Activated CD8-positive, alpha-beta memory T cell treated with anti-CD3 and anti-CD28 coated beads, Interleukin-2, amount 10 ng/mL, durations not matched to agents 7 days and 5 days (primary cell): ENCODE measurements at regions not wholly inside any gene's neighbourhood (a gene's known extent, or its start where the extent isn't known, plus 50 kb on each side); places are given as distances from the start of the nearest gene placed in this dataset.

ENCODE experiments used
- ATAC-seq: fragments of 150-1000 bp; cut with Tn5 transposase; one replicate; pipeline ENCODE4 v1.10.0; 2021; ENCODE audit warnings: moderate library complexity
- CTCF ChIA-PET: fragments of 350-600 bp; sonication (Branson Sonifier 250); formaldehyde crosslinking; loops from one replicate; lab custom pipeline; 2021; ENCODE audit warnings: antibody characterized with exemption; lab: Charles Lee
- DNase-seq: peaks from one replicate; pipeline ENCODE4 v3.0.0-alpha.2; 2020
- H3K27ac Mint-ChIP-seq: one replicate; pipeline ENCODE4 v1.8.0; 2021; ENCODE audit warnings: mild to moderate bottlenecking, mixed read lengths
- H3K27me3 Mint-ChIP-seq: one replicate; pipeline ENCODE4 v1.8.0; 2021; ENCODE audit warnings: mixed read lengths
- H3K36me3 Mint-ChIP-seq: one replicate; pipeline ENCODE4 v1.8.0; 2021; ENCODE audit warnings: mild to moderate bottlenecking, mixed read lengths
- H3K4me1 Mint-ChIP-seq: one replicate; pipeline ENCODE4 v1.8.0; 2021; ENCODE audit warnings: mixed read lengths
- H3K4me3 Mint-ChIP-seq: one replicate; pipeline ENCODE4 v1.8.0; 2021; ENCODE audit warnings: mild to moderate bottlenecking, moderate library complexity, mixed read lengths
- H3K9me3 Mint-ChIP-seq: one replicate; pipeline ENCODE4 v1.8.0; 2022; ENCODE audit warnings: low read depth, mixed read lengths

- Mint-ChIP-seq H3K4me3 (no peak overlapping the region), H3K9me3 (peaks cover 12% of the 10 kb centered on the region), H3K27ac (no peak overlapping the region), H3K27me3 (no peaks in the 10 kb centered on the region), H3K4me1 (no peaks in the 10 kb centered on the region), H3K36me3 (no peaks in the 10 kb centered on the region)
- DNase-seq (no peak), ATAC-seq (no peak)
- CTCF ChIA-PET = no interaction called here
Measured at GRCh38 chr10:9719246-9719645, 1298.4 kb upstream of the CELF2 start.

GRCh38 chr10:9733766-9734165, 1283.9 kb upstream of the CELF2 start:
- Mint-ChIP-seq H3K36me3 (no peaks in the 10 kb centered on the region), H3K4me1 (no peaks in the 10 kb centered on the region), H3K4me3 (no peak overlapping the region), H3K27me3 (no peaks in the 10 kb centered on the region), H3K27ac (no peak overlapping the region), H3K9me3 (peaks cover 6% of the 10 kb centered on the region)
- no peak for DNase-seq
- no peak for ATAC-seq
- CTCF ChIA-PET = no interaction called here

GRCh38 chr10:9734218-9734617, 1283.5 kb upstream of the CELF2 start:
- Mint-ChIP-seq H3K4me1 (no peaks in the 10 kb centered on the region), H3K27me3 (no peaks in the 10 kb centered on the region), H3K9me3 (peaks cover 3% of the 10 kb centered on the region), H3K27ac (no peak overlapping the region), H3K36me3 (no peaks in the 10 kb centered on the region), H3K4me3 (no peak overlapping the region)
- DNase-seq = no peak
- ATAC-seq = no peak
- CTCF ChIA-PET = no interaction called here

DNA sequence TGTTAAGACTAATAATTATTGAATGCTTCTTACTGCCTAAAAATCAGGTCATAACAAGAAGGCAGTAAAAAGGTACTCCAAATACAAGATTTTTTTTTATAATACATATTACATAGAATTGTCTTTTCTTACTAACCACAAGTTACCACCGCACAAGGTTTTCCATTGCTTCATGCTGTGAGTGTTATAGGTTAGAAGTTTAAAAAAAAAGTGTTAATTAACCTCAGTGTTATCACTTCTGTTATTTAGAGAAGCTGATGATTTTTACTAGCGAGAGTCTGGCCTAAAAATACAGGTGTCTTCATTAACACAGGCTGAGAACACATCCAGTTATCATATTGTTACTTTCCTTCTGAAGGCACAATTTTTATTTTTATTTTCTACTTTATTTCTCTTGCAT, 1281.9 kb upstream of the CELF2 start:
- H3K27me3 Mint-ChIP-seq = no peaks in the 10 kb centered on the region
- peaks cover 6% of the 10 kb centered on the region for H3K9me3 Mint-ChIP-seq
- H3K27ac Mint-ChIP-seq = no peak overlapping the region
- DNase-seq = no peak
- H3K4me1 Mint-ChIP-seq = no peaks in the 10 kb centered on the region
- CTCF ChIA-PET = no interaction called here
- no peak overlapping the region for H3K4me3 Mint-ChIP-seq
- ATAC-seq = no peak
- no peaks in the 10 kb centered on the region for H3K36me3 Mint-ChIP-seq

DNA sequence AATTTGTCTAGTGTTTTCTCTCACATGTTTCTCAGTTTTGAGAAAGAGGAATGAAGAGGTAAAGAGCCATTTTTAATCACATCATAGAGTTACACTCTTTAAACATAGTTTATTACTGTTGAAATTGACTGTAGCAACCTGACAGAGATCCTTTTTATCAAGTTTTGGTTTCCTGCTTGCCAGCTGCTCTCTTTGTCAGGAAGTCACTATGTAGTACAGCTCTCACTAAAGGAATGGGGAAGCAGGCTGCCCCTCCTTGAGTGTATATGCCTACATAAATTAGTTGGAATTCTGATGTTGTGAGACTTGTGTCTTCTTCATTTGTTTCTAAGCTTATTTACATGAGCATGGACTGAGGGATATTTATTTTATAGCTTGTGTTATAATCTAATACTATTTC, 1274.0 kb upstream of the CELF2 start:
- Mint-ChIP-seq H3K27me3 (no peaks in the 10 kb centered on the region), H3K9me3 (peaks cover 7% of the 10 kb centered on the region), H3K4me1 (no peaks in the 10 kb centered on the region), H3K27ac (no peak overlapping the region), H3K4me3 (no peak overlapping the region), H3K36me3 (no peaks in the 10 kb centered on the region)
- no peak for DNase-seq
- CTCF ChIA-PET = no interaction called here
- ATAC-seq = no peak

DNA sequence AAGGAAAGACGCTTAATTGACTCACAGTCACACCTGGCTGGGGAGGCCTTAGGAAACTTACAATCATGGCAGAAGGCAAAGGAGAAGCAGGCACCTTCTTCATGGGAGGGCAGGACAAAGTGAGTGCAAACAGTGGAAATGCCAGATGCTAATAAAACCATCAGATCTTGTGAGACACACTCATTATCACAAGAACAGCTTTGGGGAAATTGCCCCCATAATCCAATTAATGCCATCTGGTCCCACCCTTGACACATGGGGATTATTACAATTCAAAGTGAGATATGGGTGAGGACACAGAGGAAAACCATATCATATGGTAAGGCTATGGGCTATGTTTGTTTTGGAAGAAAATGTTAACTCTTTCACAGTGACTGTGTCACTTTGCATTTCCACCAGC, 1272.5 kb upstream of the CELF2 start:
- Mint-ChIP-seq H3K9me3 (peaks cover 4% of the 10 kb centered on the region), H3K27ac (no peak overlapping the region), H3K27me3 (no peaks in the 10 kb centered on the region), H3K4me1 (no peaks in the 10 kb centered on the region), H3K36me3 (no peaks in the 10 kb centered on the region), H3K4me3 (no peak overlapping the region)
- CTCF ChIA-PET = no interaction called here
- no peak for ATAC-seq
- no peak for DNase-seq

GRCh38 chr10:9757176-9757575, 1260.5 kb upstream of the CELF2 start:
- no peak for ATAC-seq
- no peak for DNase-seq
- no peaks in the 10 kb centered on the region for H3K36me3 Mint-ChIP-seq
- H3K4me3 Mint-ChIP-seq = no peak overlapping the region
- H3K27ac Mint-ChIP-seq = no peak overlapping the region
- H3K27me3 Mint-ChIP-seq = no peaks in the 10 kb centered on the region
- no peaks in the 10 kb centered on the region for H3K4me1 Mint-ChIP-seq
- H3K9me3 Mint-ChIP-seq = peaks cover 2% of the 10 kb centered on the region
- CTCF ChIA-PET = no interaction called here

DNA sequence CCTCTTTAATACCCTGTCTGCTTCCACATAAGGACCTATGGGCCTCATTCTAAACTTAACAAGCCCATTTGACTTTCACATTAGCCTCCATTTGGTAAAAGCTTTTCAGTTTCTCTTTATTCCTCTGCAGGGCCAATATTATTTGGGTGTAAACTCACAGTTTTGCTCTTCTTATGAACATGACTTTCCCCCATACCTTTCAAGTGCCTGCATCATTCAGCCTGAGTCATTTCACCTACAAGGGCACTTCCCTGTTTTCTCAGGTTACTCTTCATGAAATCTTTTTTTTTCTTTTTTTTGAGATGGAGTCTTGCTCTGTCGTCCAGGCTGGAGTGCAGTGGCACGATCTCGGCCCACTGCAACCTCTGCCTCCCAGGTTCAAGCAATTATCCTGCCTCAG, 1258.1 kb upstream of the CELF2 start:
- DNase-seq (no peak), ATAC-seq (no peak)
- CTCF ChIA-PET = no interaction called here
- no peaks in the 10 kb centered on the region for H3K36me3 Mint-ChIP-seq
- H3K4me1 Mint-ChIP-seq = no peaks in the 10 kb centered on the region
- H3K4me3 Mint-ChIP-seq = no peak overlapping the region
- H3K9me3 Mint-ChIP-seq = peaks cover 2% of the 10 kb centered on the region
- no peaks in the 10 kb centered on the region for H3K27me3 Mint-ChIP-seq
- no peak overlapping the region for H3K27ac Mint-ChIP-seq

DNA sequence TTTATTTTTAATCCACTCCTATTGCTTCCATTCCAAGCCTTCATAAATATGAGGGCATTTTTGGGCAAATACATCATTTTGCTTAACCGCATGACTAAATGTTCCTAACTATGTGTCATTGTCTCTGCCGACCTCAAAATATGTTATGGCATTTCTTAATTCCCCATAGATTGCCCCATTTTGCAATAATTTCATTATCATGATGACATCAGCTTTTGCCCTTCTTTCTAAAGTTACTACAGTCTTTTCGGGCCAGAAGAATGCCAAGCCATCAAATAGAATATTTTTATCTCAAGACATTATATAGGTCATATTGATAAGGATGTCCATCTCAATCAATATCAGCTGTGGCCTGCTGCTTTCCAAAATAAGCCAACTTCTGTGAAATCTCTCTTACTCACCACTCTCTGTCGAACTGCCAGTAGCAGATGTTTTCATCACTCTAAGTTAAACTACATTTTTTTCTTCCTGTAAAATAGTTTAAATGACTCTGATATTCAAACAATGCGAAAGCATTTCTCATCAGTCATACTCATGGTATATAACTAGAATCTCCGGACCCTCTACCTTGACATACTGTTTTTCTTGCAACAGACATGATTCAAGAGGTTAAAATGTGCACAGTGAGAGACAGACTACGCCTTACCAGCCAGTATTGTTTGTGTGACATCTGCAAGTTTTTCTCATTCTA, 1254.6 kb upstream of the CELF2 start:
- ATAC-seq = no peak

DNA sequence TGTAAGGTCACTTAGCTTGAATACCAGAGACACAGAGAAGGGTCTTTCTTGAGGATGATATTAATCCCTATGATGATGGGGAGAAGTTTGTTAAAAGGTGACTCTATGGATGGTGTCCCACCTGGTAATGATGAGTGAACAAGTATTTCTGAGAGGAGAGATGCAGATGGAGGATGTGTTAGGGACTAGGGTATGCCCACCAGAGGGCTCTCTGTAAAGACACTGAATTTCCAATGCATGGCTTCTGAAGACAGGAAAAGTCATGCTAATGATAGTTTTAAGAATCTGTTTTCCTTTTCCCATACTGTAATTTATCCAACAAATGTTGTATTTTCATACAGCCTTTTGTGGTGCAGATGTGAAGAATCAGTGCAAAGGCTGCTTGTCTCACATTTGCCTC, 1250.9 kb upstream of the CELF2 start:
- no peak for ATAC-seq
- Mint-ChIP-seq H3K36me3 (no peaks in the 10 kb centered on the region), H3K4me1 (no peaks in the 10 kb centered on the region), H3K27ac (no peak overlapping the region), H3K27me3 (no peaks in the 10 kb centered on the region), H3K9me3 (peaks cover 2% of the 10 kb centered on the region), H3K4me3 (no peak overlapping the region)
- CTCF ChIA-PET = no interaction called here
- no peak for DNase-seq

More for the DNA sequence above, 1254.6 kb upstream of the CELF2 start:
- Mint-ChIP-seq H3K4me3 (no peak overlapping the region), H3K36me3 (no peaks in the 10 kb centered on the region), H3K4me1 (no peaks in the 10 kb centered on the region), H3K27ac (no peak overlapping the region), H3K9me3 (peaks cover 2% of the 10 kb centered on the region), H3K27me3 (no peaks in the 10 kb centered on the region)
- no peak for DNase-seq
- CTCF ChIA-PET = no interaction called here

DNA sequence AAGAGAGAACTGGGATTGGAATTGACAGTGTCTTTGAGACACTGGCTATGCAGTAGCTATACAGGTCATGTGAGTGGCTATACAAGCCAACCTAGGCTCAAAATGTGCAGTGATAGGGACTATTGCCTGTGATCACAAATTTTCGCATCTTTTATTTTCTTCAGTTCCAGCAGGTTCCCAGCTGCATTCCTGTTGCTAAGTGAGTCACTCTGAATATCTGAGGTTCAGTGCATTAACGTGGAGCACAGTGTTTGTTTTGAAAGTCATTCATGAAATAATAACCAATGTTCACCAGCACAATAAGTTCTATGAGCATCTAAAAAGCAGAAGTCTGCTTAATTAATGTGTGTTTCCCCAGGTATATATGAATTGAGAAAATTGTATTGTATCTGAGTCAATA, 1236.0 kb upstream of the CELF2 start:
- CTCF ChIA-PET = no interaction called here
- Mint-ChIP-seq H3K4me1 (no peaks in the 10 kb centered on the region), H3K36me3 (no peaks in the 10 kb centered on the region), H3K4me3 (no peak overlapping the region), H3K27ac (no peak overlapping the region), H3K27me3 (no peaks in the 10 kb centered on the region), H3K9me3 (peaks cover 2% of the 10 kb centered on the region)
- ATAC-seq (no peak), DNase-seq (no peak)

GRCh38 chr10:9786101-9786500, 1231.6 kb upstream of the CELF2 start:
- CTCF ChIA-PET = no interaction called here
- H3K27me3 Mint-ChIP-seq = no peaks in the 10 kb centered on the region
- no peak for DNase-seq
- H3K4me3 Mint-ChIP-seq = no peak overlapping the region
- H3K4me1 Mint-ChIP-seq = no peaks in the 10 kb centered on the region
- H3K27ac Mint-ChIP-seq = no peak overlapping the region
- H3K36me3 Mint-ChIP-seq = no peaks in the 10 kb centered on the region
- H3K9me3 Mint-ChIP-seq = peaks cover 2% of the 10 kb centered on the region
- no peak for ATAC-seq

- Mint-ChIP-seq H3K9me3 (peaks cover 2% of the 10 kb centered on the region), H3K27ac (no peak overlapping the region), H3K36me3 (no peaks in the 10 kb centered on the region), H3K4me3 (no peak overlapping the region), H3K27me3 (no peaks in the 10 kb centered on the region), H3K4me1 (no peaks in the 10 kb centered on the region)
- CTCF ChIA-PET = no interaction called here
- DNase-seq (no peak), ATAC-seq (no peak)
Measured at GRCh38 chr10:9786576-9786975, 1231.1 kb upstream of the CELF2 start.

GRCh38 chr10:9789996-9790395, 1227.7 kb upstream of the CELF2 start:
- H3K4me1 Mint-ChIP-seq = no peaks in the 10 kb centered on the region
- CTCF ChIA-PET = no interaction called here
- no peak overlapping the region for H3K4me3 Mint-ChIP-seq
- no peak overlapping the region for H3K27ac Mint-ChIP-seq
- DNase-seq (no peak), ATAC-seq (no peak)
- H3K27me3 Mint-ChIP-seq = no peaks in the 10 kb centered on the region
- no peaks in the 10 kb centered on the region for H3K9me3 Mint-ChIP-seq
- no peaks in the 10 kb centered on the region for H3K36me3 Mint-ChIP-seq

DNA sequence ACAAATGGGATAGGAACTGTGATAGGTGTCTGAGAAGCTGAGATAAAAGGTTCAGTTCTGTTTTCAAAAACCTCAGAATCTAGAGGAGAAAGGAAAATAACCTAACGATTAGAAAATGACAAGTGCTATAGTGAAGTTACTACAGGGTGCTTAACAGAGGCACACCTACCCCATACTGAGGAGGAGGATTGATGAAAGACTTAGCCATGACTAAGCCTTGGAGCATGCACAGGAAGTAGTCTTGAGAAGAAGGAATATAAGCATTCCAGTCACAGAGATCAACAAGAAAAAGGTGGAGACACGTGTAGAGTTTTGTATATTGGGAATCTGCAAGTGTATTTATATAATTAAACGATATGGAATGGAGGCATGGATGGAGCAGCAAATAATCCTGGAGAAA, 1225.5 kb upstream of the CELF2 start:
- ATAC-seq = no peak

More for the DNA sequence above, 1225.5 kb upstream of the CELF2 start:
- Mint-ChIP-seq H3K27ac (no peak overlapping the region), H3K9me3 (no peaks in the 10 kb centered on the region), H3K27me3 (no peaks in the 10 kb centered on the region), H3K4me3 (no peak overlapping the region), H3K36me3 (no peaks in the 10 kb centered on the region), H3K4me1 (no peaks in the 10 kb centered on the region)
- no peak for DNase-seq
- CTCF ChIA-PET = no interaction called here
